Mammary epithelial cell (primary cell): ENCODE measurements at regions not wholly inside any gene's neighbourhood (a gene's known extent, or its start where the extent isn't known, plus 50 kb on each side); places are given as distances from the start of the nearest gene placed in this dataset.

ENCODE experiments used
- CTCF ChIP-seq, 2 donors: IDR thresholded peaks in 1 of 2; conservative IDR thresholded peaks in 1 of 2; 2 replicates each; pipeline ENCODE4 v1.5.1; 2011 to 2012; ENCODE audit warnings: inconsistent platforms in 2 of 2, low read length in 2 of 2, mild to moderate bottlenecking in 2 of 2, control low read depth in 1 of 2, low read depth in 1 of 2; ENCODE audit not compliant: insufficient read depth in 1 of 2; ENCODE audit errors: extremely low read depth in 1 of 2
- EZH2 ChIP-seq: IDR thresholded peaks from 2 replicates; pipeline ENCODE4 v1.6.1; 2012; ENCODE audit warnings: low read length, inconsistent platforms, borderline replicate concordance

- no peak for TF ChIP-seq CTCF (conservative IDR thresholded peaks at IDR 0.05 in 1 of 2, IDR thresholded peaks at IDR 0.05 in 1 of 2; ENCODE audit: extremely low read depth in 1 of 2, insufficient read depth in 1 of 2, low read depth in 1 of 2, low read length in 2 of 2)
- TF ChIP-seq EZH2, result no peak
These were observed 254.8 kb upstream of the PITRM1 start for GRCh38 chr10:3427347-3427746.
